ENCODE measurements at regions not wholly inside any gene's neighbourhood (a gene's known extent, or its start where the extent isn't known, plus 50 kb on each side); places are given as distances from the start of the nearest gene placed in this dataset.

DNA sequence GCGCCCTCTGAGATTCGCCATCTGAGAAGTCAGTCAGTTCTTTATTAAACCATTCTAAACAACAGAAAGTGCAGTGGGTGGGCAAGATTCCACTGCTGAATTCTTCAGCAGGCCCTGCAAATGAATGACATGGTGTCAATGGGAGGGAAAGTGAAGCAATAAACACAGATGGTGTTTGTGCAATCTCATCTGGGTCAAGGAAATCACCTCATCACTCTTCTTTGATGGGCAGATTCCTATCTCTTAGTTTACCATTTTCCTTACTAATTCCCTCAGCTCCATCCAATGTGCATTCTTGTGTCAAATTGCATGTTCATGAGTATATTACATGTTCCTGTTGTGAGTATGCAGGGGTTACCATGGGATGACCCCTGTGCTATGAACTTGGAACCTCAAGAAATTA lies 100.7 kb upstream of the CYP1B1 start:
- H2BK5ac ChIP-seq (ENCODE audit: low read depth, low read length, poor library complexity, severe bottlenecking): peak overlapping the region; percentile 81
- peak overlapping the region; percentile 80; the same call in 1 of the 2 replicates for H3K18ac ChIP-seq (ENCODE audit: low read depth, low read length)
- H3K9me3 ChIP-seq (ENCODE audit: control insufficient read depth, insufficient read depth, low read length): no peaks in the 10 kb centered on the region
- no peaks in the 10 kb centered on the region for H3K79me1 ChIP-seq (ENCODE audit: low read depth in 1 of 2, low read length in 2 of 2)
- peak overlapping the region; percentile 67 for H2AK5ac ChIP-seq (ENCODE audit: low read depth, low read length)
- peak overlapping the region; percentile 69; the same call in 1 of the 2 replicates for H3K4ac ChIP-seq (ENCODE audit: low read depth, low read length)
- no CpG with 5 or more reads among the region's 2 CpGs for WGBS, 2 experiments (ENCODE audit: extremely low coverage in 2 of 2, insufficient read length in 1 of 2)
- no peak overlapping the region for H3K9ac ChIP-seq (ENCODE audit: low read depth, low read length)
- peak overlapping the region; percentile 99 for H3K27ac ChIP-seq (ENCODE audit: insufficient read depth, low read length)
- no peak overlapping the region for H3K4me3 ChIP-seq (ENCODE audit: insufficient read depth, low read depth, low read length)
- H4K20me1 ChIP-seq (ENCODE audit: insufficient read depth, low read length): no peaks in the 10 kb centered on the region; the same call in 1 of the 2 replicates
- H2AFZ ChIP-seq (replicated peaks; ENCODE audit: low read length, poor library complexity): no peak overlapping the region
- peaks cover 8% of the 10 kb centered on the region for H3K9me1 ChIP-seq (ENCODE audit: insufficient read depth, low read length)
- dilution Hi-C loops (cut with HindIII; ENCODE audit: low sequenced_read_pairs, unreplicated experiment): no loop called here
- H3K14ac ChIP-seq (replicated peaks; ENCODE audit: low read depth, low read length): peak overlapping the region; percentile 59; the same call in 1 of the 2 replicates
- DNase-seq (peak; percentile 96), ATAC-seq (ENCODE audit: low read depth) (peak; percentile 73)
- H2BK15ac ChIP-seq (ENCODE audit: low read depth, low read length): no peak overlapping the region
- ChIA-PET POLR2A (ENCODE audit: unreplicated experiment) (no interaction called here), CTCF (no interaction called here)
- no TSS peak for BruUV-seq (replicated peaks)
- H4K8ac ChIP-seq (ENCODE audit: low read depth in 2 of 2, low read length in 2 of 2): peak overlapping the region in 1 of 2 experiments; percentile 25; a peak in 1 of 4 replicates
- peak; percentile 90 for TF ChIP-seq CEBPB (IDR thresholded peaks at IDR 0.05; ENCODE audit: low read depth, low read length)
- TF ChIP-seq SMC3 (IDR thresholded peaks at IDR 0.05; ENCODE audit: low read depth, low read length): no peak
- H3K23ac ChIP-seq (ENCODE audit: low read depth, low read length): no peak overlapping the region
- intact Hi-C loops (cut with micrococcal nuclease): no loop called here
- peak overlapping the region; percentile 67; the same call in 1 of the 2 replicates for H4K91ac ChIP-seq (ENCODE audit: insufficient read depth, low read depth, low read length)
- H2AK9ac ChIP-seq (replicated peaks; ENCODE audit: low read depth, low read length, poor library complexity): peak overlapping the region; percentile 17
- no peak overlapping the region for H3K4me2 ChIP-seq (ENCODE audit: low read depth, low read length)
- H3K56ac ChIP-seq (ENCODE audit: extremely low read depth, insufficient read depth, low read length): no peak overlapping the region
- H4K5ac ChIP-seq (ENCODE audit: low read depth, low read length): peak overlapping the region; percentile 92; the same call in 1 of the 2 replicates
- H3K36me3 ChIP-seq (ENCODE audit: control insufficient read depth, insufficient read depth, low read length): no peaks in the 10 kb centered on the region
- H2BK20ac ChIP-seq (ENCODE audit: low read depth, low read length): peak overlapping the region; percentile 67; the same call in 1 of the 2 replicates
- H3K27me3 ChIP-seq (ENCODE audit: control insufficient read depth, insufficient read depth, low read length): no peaks in the 10 kb centered on the region
- in situ Hi-C loops (cut with MboI; ENCODE audit: low sequenced_read_pairs): no loop called here
- H2BK120ac ChIP-seq (ENCODE audit: low read depth, low read length): peak overlapping the region; percentile 86
- H3K4me1 ChIP-seq (ENCODE audit: control insufficient read depth, insufficient read depth, low read length): peaks cover 22% of the 10 kb centered on the region
